CD14-positive monocyte (primary cell): ENCODE measurements at regions not wholly inside any gene's neighbourhood (a gene's known extent, or its start where the extent isn't known, plus 50 kb on each side); places are given as distances from the start of the nearest gene placed in this dataset.

Experiments used
- DNase-seq, 3 donors: peaks; one replicate each; pipeline ENCODE4 v3.0.0-alpha.2; 2011 to 2022
- H2AFZ ChIP-seq: 2 replicates; pipeline ENCODE4 v1.6.0; 2012; ENCODE audit warnings: mild to moderate bottlenecking, low read depth, low read length, inconsistent platforms; ENCODE audit not compliant: insufficient read depth, poor library complexity, severe bottlenecking
- H3K27ac ChIP-seq, 2 donors: 1 replicate in 1 of 2; 2 replicates in 1 of 2; pipeline ENCODE4 v1.5.1; 2012 to 2013; ENCODE audit warnings: low read length in 2 of 2, control low read depth in 1 of 2, inconsistent platforms in 1 of 2, low read depth in 1 of 2, mild to moderate bottlenecking in 1 of 2
- H3K27me3 ChIP-seq, 2 donors: one replicate each; pipeline versions ENCODE4 v1.6.0 to v1.6.1; 2011 to 2013; ENCODE audit warnings: low read length in 2 of 2; ENCODE audit not compliant: control insufficient read depth in 2 of 2, insufficient read depth in 2 of 2
- H3K36me3 ChIP-seq, 2 donors: replicated peaks in 1 of 2; 1 replicate in 1 of 2; 2 replicates in 1 of 2; pipeline versions ENCODE4 v1.5.1 to v1.6.1; 2012 to 2013; ENCODE audit warnings: low read length in 2 of 2, control low read depth in 1 of 2, inconsistent platforms in 1 of 2, mild to moderate bottlenecking in 1 of 2; ENCODE audit not compliant: insufficient read depth in 2 of 2, control insufficient read depth in 1 of 2
- H3K4me1 ChIP-seq, 2 donors: 1 replicate in 1 of 2; 2 replicates in 1 of 2; pipeline versions ENCODE4 v1.5.1 to v1.6.1; 2012 to 2013; ENCODE audit warnings: low read length in 2 of 2, control low read depth in 1 of 2, inconsistent platforms in 1 of 2, mild to moderate bottlenecking in 1 of 2, moderate library complexity in 1 of 2; ENCODE audit not compliant: insufficient read depth in 2 of 2, control insufficient read depth in 1 of 2
- H3K4me2 ChIP-seq: replicated peaks from 2 replicates; pipeline ENCODE3; 2012; ENCODE audit warnings: low read length, moderate library complexity, mild to moderate bottlenecking; ENCODE audit not compliant: poor library complexity, severe bottlenecking; ENCODE audit errors: extremely low read depth
- H3K4me3 ChIP-seq, 3 experiments: fragments of 200-600 bp in 1 of 3; sonication (generic) in 1 of 3; replicated peaks in 1 of 3; 1 replicate in 2 of 3; 2 replicates in 1 of 3; pipeline ENCODE4 v1.5.1; 2011 to 2013; ENCODE audit warnings: low read length in 3 of 3, mild to moderate bottlenecking in 3 of 3, control low read depth in 2 of 3, low read depth in 2 of 3, inconsistent platforms in 1 of 3, moderate library complexity in 1 of 3
- H3K79me2 ChIP-seq: 2 replicates; pipeline ENCODE4 v1.6.0; 2012; ENCODE audit warnings: mild to moderate bottlenecking, control low read depth, inconsistent platforms, low read length, moderate library complexity; ENCODE audit not compliant: insufficient read depth
- H3K9ac ChIP-seq: 2 replicates; pipeline ENCODE4 v1.6.0; 2017; ENCODE audit warnings: low read length, mild to moderate bottlenecking; ENCODE audit not compliant: insufficient read depth, poor library complexity, severe bottlenecking
- H3K9me3 ChIP-seq, 2 donors: replicated peaks in 1 of 2; 1 replicate in 1 of 2; 2 replicates in 1 of 2; pipeline versions ENCODE4 v1.5.1 to v1.6.1; 2012 to 2013; ENCODE audit warnings: low read length in 2 of 2, control low read depth in 1 of 2; ENCODE audit not compliant: control insufficient read depth in 1 of 2, insufficient read depth in 1 of 2
- H4K20me1 ChIP-seq: 2 replicates; pipeline ENCODE4 v1.6.0; 2012; ENCODE audit warnings: mild to moderate bottlenecking, low read length, control low read depth, moderate library complexity; ENCODE audit not compliant: insufficient read depth
- H3K27ac Mint-ChIP-seq, 7 donors: one replicate each; pipeline ENCODE4 v1.8.0; 2020; ENCODE audit warnings: mild to moderate bottlenecking in 7 of 7, mixed read lengths in 7 of 7, moderate library complexity in 6 of 7, inconsistent platforms in 2 of 7
- H3K27me3 Mint-ChIP-seq, 3 donors: one replicate each; pipeline ENCODE4 v1.8.0; 2021 to 2022; ENCODE audit warnings: low read depth in 3 of 3, mild to moderate bottlenecking in 3 of 3, mixed read lengths in 3 of 3, moderate library complexity in 3 of 3, inconsistent platforms in 1 of 3
- H3K36me3 Mint-ChIP-seq, 2 donors: one replicate each; pipeline ENCODE4 v1.8.0; 2020; ENCODE audit warnings: mixed read lengths in 2 of 2, inconsistent platforms in 1 of 2, mild to moderate bottlenecking in 1 of 2
- H3K4me1 Mint-ChIP-seq: one replicate; pipeline ENCODE4 v1.8.0; 2020; ENCODE audit warnings: mild to moderate bottlenecking, mixed read lengths
- H3K4me3 Mint-ChIP-seq, 2 donors: one replicate each; pipeline ENCODE4 v1.8.0; 2020; ENCODE audit warnings: mild to moderate bottlenecking in 2 of 2, mixed read lengths in 2 of 2, moderate library complexity in 1 of 2
- H3K9me3 Mint-ChIP-seq, 7 donors: one replicate each; pipeline ENCODE4 v1.8.0; 2020 to 2022; ENCODE audit warnings: mixed read lengths in 7 of 7, mild to moderate bottlenecking in 6 of 7, moderate library complexity in 6 of 7, inconsistent platforms in 2 of 7
- CTCF ChIP-seq: fragments of 200-600 bp; IDR thresholded peaks from one replicate; pipeline ENCODE4 v1.8.0; 2022; ENCODE audit warnings: antibody characterized with exemption, mild to moderate bottlenecking
- WGBS: methylation state at CpG from one replicate; pipeline ENCODE4 v1.1.5; 2013; ENCODE audit warnings: missing lambda C conversion rate; ENCODE audit not compliant: insufficient coverage; 5-methylcytosine and 5-hydroxymethylcytosine counted together
- intact Hi-C, 2 donors: fragments of 100-400 bp; cut with micrococcal nuclease; formaldehyde crosslinking; loops; one replicate each; pipeline versions ENCODE4 v1.15.0 to v1.15.1; 2023

DNA sequence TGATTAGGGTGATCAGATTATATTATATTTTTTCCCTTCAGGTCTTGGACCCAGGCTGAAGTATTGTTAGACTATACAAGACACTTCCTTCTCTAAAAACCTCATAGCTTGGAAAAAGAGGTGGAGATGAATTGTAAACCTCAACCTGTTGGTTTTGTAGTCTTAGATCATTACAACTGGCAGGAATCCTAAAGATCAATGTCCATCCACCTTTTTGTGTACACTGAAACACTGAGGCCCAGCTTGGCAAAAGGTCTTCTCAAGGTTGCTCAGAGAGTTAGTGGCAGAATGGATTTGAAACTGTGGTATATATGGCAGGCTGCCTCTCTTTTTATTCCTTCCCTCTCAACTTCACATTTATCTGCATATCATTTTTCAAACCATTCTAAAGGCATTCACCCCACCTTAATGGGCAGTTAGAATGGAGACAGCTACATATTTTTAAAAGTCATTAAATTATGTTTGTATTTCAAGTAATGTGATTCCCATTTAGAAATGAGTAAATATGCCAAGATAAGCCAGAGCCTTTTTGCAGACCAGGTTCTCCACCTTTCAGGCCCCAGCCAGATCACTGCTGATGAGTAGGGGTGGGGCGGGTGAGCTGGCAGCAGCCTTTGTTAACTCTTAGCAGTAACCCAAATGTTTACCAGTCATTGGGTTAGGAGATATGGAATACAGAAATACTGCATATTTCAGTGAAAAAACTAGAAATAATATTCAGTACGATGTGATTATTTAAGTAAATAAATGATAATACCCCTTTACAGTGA lies 243.2 kb upstream of the F9 start:
- no peaks in the 10 kb centered on the region for H3K79me2 ChIP-seq
- H3K9me3 Mint-ChIP-seq, result peaks cover 4 to 24% (median 19%) of the 10 kb centered on the region in 7 donors
- WGBS, result no CpG with 5 or more reads among the region's 2 CpGs
- no peaks in the 10 kb centered on the region for H4K20me1 ChIP-seq
- TF ChIP-seq CTCF, result no peak
- no peak overlapping the region for H3K4me3 Mint-ChIP-seq
- peaks cover 42 to 77% of the 10 kb centered on the region in 2 donors for H3K27me3 ChIP-seq
- no peak for DNase-seq
- peaks cover 4 to 24% of the 10 kb centered on the region in 2 donors for H3K9me3 ChIP-seq
- no peak overlapping the region for H3K27ac ChIP-seq
- H3K4me3 ChIP-seq, result no peak overlapping the region
- H3K36me3 ChIP-seq, result no peaks in the 10 kb centered on the region
- intact Hi-C loops, result no loop called here
- H2AFZ ChIP-seq, result no peak overlapping the region
- no peak overlapping the region for H3K9ac ChIP-seq
- no peaks in the 10 kb centered on the region for H3K36me3 Mint-ChIP-seq
- no peaks in the 10 kb centered on the region for H3K4me1 Mint-ChIP-seq
- H3K4me1 ChIP-seq, result no peaks in the 10 kb centered on the region
- peaks cover 8 to 37% (median 24%) of the 10 kb centered on the region in 3 donors for H3K27me3 Mint-ChIP-seq
- no peak overlapping the region for H3K4me2 ChIP-seq
- H3K27ac Mint-ChIP-seq, result no peak overlapping the region

DNA sequence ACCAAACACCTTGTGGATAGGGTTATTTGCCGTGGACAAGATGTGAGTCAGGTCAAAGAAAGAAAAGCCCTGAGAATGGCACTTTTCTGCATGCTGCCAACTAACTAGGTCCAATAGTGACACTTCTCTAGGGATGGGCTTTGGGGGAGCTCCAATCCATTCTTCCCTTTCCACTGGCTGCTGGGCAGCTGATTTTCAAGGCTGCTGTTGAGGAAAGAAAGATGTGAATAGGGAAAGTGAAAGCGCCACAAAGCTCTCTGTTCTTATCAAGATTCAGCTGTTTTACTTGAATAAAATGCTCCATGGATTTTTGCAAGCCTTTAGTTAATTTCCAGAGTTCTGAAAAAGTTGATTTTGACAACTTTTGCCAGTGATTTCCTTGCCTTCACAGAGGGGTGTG lies 244.2 kb upstream of the F9 start:
- no peaks in the 10 kb centered on the region for H4K20me1 ChIP-seq
- TF ChIP-seq CTCF, result no peak
- peaks cover 4 to 26% (median 19%) of the 10 kb centered on the region in 7 donors for H3K9me3 Mint-ChIP-seq
- H3K79me2 ChIP-seq, result no peaks in the 10 kb centered on the region
- no peaks in the 10 kb centered on the region for H3K36me3 ChIP-seq
- H3K9ac ChIP-seq, result no peak overlapping the region
- peaks cover 12 to 33% (median 24%) of the 10 kb centered on the region in 3 donors for H3K27me3 Mint-ChIP-seq
- no peak overlapping the region for H3K4me3 ChIP-seq
- H3K36me3 Mint-ChIP-seq, result no peaks in the 10 kb centered on the region
- peaks cover 33 to 67% of the 10 kb centered on the region in 2 donors for H3K27me3 ChIP-seq
- no peak overlapping the region for H3K4me3 Mint-ChIP-seq
- H3K4me2 ChIP-seq, result no peak overlapping the region
- no peak overlapping the region for H2AFZ ChIP-seq
- peaks cover 4 to 24% of the 10 kb centered on the region in 2 donors for H3K9me3 ChIP-seq
- intact Hi-C loops, result no loop called here
- no CpG with 5 or more reads among the region's 2 CpGs for WGBS
- no peak overlapping the region for H3K27ac Mint-ChIP-seq
- no peak for DNase-seq
- H3K27ac ChIP-seq, result no peak overlapping the region
- no peaks in the 10 kb centered on the region for H3K4me1 ChIP-seq
- H3K4me1 Mint-ChIP-seq, result no peaks in the 10 kb centered on the region
